C1 segment of cervical spinal cord (tissue), 14 donors: ENCODE measurements at regions not wholly inside any gene's neighbourhood (a gene's known extent, or its start where the extent isn't known, plus 50 kb on each side); places are given as distances from the start of the nearest gene placed in this dataset.
"Not testable (repeated sequence)": the region's sequence is repeated elsewhere in the genome, so short reads cannot be mapped to it uniquely, and the experiment has no call there.

ENCODE experiments used
- DNase-seq, 14 donors: peaks; one replicate each; lab custom pipeline; 2025; lab: John Stamatoyannopoulos, UW

DNA sequence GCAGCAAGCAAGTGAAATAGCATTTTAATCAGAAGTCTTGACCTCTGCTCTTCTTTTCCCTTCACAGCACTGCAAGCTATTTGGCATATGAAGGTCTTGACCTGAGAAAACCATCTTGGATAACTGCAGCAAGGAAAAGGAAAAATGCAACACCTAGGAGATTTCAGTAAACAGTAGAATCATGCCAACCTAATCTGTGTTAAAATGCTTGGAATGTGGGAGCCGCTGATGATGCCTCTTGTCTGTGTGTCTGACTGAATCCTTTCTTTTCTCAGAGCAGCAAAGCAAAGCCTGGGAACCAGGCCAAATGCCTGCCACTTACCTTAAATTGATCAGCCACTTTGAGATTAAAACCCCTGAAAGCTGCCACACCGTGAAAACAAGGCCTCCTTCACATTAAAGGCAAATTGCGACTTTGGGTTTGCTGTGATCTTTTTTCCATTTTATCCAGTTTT is 80.4 kb upstream of the CDK6 start:
- DNase-seq = no peak

DNA sequence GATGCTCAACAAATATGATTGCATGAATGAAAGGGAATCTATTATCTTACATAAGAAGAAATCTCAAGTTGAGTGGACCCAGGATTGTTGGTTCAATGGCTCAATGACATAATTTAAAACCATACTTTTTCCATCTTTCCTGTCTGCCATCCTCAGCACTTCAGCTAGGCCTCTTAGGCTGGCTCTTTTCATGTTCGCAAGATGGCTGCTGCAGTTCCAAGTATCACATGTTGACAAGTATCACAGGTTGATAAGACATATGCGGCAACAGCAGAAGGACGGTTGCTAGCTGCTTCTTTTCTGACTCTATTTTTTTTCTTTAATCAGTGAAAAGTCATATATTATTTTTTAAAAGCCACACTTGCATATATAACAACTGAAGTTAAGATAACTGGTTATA is 79.0 kb upstream of the CDK6 start:
- DNase-seq = no peak

DNA sequence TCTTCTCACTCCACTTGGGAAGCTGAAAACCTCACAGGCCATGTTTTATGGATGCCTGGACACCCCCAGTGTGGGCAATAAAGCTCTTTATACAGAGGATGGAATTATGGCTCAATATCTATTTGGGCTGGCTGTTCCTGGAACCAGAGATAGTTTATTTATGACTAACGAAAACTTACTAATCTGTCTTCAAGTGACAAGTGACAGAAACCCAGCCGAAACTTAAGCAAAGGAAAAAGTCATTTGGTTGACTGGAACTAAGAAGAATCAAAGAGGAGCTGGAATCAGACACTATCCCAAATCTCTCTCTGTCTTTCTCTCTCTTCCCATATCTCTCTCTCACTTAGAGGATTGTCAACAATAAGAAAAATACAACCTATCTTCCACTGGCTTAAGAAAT is 78.3 kb upstream of the CDK6 start:
- DNase-seq = no peak

DNA sequence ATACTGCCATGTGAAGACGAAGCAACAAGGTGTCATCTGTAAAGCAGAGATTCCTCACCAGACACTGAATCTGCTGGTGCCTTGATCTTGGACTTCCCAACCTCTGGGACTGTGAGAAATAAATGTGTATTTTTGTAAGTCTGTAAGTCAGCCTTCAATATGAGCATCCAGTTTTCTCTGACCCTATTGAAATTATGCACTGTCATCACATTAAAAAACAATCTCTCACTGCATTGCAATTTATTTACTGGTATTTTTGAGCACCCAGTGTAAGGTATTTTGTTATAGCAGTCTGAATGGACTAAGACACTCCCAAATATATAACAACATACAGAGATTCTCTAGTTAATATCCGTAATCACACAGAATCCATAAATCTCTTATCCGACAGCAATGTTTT is 77.5 kb upstream of the CDK6 start:
- DNase-seq = no peak

DNA sequence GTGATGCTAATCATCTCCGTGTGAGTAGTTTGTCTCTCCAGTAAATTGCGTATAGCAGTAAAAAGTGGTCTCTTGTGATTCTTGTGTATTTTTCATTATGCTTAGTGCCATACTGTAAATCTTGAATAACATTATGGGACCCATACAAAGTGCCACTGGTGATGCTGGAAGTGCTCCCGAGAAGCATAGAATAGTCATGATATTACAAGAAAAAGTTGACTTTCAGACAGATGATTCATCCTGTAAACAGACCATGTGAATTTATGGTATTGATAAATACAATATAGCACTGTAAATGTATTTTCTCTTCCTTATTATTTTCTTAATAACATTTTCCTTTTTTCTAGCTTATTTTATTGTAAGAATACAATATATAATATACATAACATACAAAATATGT is 74.6 kb upstream of the CDK6 start:
- no peak for DNase-seq

DNA sequence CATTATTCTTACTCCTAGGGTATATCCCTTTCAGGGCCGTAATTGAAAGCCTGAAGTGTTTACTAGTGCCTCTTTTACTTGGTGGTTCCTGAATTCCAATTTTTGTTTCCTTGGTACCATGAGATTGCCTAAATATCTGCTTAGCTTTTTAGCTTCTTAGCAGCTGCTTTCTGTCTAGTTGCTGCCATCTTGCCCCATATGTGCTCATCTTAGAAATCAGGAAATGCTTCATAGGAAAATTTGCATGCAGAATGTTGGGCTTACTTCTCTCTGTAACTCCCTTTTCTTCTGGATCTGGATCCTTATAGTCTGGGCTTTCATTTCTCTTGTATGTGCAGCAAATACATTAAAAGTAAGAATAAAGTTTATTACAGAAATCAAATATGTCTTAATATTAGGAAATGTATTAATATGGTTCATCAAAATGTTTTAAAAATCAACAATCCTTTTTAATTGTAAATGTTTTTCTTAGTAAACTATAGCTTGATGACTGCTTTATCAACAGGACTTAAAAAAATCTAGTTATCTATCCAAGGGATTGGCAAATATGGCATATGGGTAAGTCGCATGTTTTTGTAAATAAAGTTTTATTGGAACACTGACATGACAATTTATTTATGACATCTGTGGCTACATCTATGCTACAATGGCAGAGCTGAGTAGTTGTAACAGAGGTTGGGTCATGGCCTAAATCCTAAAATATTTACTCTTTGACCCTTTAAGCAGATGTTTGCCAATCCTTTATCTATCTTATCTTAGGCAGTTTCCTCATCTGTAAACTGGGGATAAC is 73.5 kb upstream of the CDK6 start:
- DNase-seq = no peak

DNA sequence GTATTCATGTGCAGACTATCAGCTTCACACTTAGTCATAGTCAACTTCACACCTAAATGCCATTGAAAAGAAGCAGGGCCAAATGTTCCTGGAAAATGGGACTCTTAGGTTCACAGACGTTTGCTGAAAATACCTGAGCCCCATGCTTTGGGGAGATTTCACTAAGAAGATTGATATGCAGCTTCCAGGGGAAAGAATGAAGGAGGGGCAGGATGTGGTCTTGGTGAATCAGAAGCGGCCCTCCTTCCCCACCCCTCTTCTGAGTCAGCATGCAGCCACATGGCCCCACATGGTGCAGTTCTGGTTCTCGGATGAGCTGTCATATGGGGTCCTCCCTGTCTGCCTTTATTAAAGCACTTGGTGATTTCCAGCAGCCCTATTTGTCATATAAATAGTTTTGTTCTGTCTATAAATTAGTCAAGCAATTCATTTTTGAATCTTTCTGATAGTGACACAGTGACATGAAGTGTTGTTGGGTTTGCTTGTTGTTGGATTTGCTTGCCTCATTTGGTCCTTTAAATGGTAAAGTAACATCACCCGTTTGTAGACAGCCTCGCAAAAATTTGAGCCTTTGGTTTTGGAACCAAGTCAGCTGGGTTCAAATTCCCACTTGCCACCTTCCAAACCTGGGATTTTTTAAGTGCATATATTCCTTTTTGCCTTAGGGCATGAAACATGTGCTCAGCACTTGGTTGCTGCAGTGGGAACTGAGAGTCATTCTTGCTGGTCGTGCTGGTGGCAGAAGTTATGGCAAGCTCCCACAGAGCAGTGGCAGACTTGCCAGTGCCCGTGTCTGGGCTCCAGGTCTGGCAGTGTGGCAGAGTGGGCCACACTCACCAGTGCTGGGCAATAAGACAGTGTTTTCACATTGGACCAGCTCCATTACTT is 68.1 kb upstream of the CDK6 start:
- no peak for DNase-seq

DNA sequence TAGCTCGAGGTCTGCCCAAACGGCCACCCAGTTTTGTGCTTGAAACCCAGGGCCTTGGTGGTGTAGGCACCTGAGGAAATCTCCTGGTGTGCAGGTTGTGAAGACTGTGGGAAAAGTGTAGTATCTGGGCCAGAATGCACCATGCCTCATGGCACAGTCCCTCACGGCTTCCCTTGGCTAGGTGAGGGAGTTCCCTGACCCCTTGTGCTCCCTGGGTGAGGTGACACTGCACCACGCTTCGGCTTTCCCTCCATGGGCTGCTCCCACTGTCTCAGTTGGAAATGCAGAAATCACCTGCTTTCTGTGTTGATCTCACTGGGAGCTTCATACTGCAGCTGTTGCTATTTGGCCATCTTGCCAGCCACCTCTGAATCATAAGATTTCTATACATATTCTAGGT is 62.4 kb upstream of the CDK6 start:
- no peak for DNase-seq

DNA sequence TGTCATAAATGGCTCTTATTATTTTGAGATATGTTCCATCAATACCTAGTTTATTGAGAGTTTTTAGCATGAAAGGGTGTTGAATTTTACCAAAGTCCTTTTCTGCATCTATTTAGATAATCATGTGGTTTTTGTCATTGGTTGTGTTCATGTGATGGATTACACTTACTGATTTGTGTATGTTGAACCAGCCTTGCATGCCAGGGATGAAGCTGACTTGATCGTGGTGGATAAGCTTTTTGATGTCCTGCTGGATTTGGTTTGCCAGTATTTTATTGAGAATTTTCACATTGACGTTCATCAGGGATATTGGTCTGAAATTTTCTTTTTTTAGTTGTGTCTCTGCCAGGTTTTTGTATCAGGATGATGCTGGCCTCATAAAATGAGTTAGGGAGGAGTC is 58.5 kb upstream of the CDK6 start:
- not testable (repeated sequence) for DNase-seq

DNA sequence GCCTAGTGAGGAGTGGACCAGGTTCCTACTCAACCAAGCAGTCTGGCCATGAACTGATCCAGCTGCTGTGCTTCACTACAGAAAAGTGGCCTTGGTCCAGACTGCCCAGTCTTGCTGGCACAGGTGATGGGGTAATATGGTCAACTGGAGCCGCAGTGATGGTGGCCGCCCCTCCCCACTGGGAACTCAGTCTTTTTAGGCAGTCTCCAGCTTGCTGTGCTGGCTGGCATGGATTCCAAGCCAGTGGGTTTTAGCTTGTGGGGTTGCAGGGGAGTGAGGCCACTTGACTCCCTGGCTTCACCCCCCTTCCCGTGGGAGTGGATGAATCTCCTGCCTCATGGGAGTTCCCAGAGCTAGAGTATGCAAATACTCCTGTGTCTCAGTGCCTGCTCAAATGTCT is 52.7 kb upstream of the CDK6 start:
- no peak for DNase-seq
